MCF 10A (cell line): ENCODE measurements at regions not wholly inside any gene's neighbourhood (a gene's known extent, or its start where the extent isn't known, plus 50 kb on each side); places are given as distances from the start of the nearest gene placed in this dataset.
A peak's percentile ranks its signal among the peaks of the same experiment; 100 is the strongest.

Experiments
- BruUV-seq: library from RNA; stranded (reverse); fragments of 400-500 nt; replicated peaks from 2 replicates; lab custom pipeline; 2021; lab: Mats Ljungman, UMichigan
- CTCF ChIA-PET: fragments of 300-600 bp; sonication (Branson Sonifier 250); formaldehyde crosslinking; extraction: SDS; loops from one replicate; lab custom pipeline; 2021; ENCODE audit warnings: antibody characterized with exemption, inconsistent platforms; lab: Yijun Ruan, JAX
- POLR2A ChIA-PET: fragments of 300-600, 350-650 bp; sonication (Branson Sonifier 250); formaldehyde crosslinking; extraction: SDS; loops from one replicate; lab custom pipeline; 2020; ENCODE audit warnings: antibody characterized with exemption, inconsistent platforms; lab: Yijun Ruan, JAX
- DNase-seq: peaks from one replicate; pipeline ENCODE4 v3.0.0-alpha.2; 2018; ENCODE audit not compliant: unreplicated experiment
- H3K27ac Mint-ChIP-seq: one replicate; pipeline ENCODE4 v1.8.0; 2022; ENCODE audit warnings: mild to moderate bottlenecking, low read depth, mixed read lengths; ENCODE audit not compliant: unreplicated experiment
- H3K27me3 Mint-ChIP-seq: one replicate; pipeline ENCODE4 v1.8.0; 2022; ENCODE audit warnings: mixed read lengths; ENCODE audit not compliant: insufficient read depth, unreplicated experiment
- H3K36me3 Mint-ChIP-seq: one replicate; pipeline ENCODE4 v1.8.0; 2022; ENCODE audit warnings: mild to moderate bottlenecking, moderate library complexity, mixed read lengths; ENCODE audit not compliant: insufficient read depth, unreplicated experiment
- H3K4me1 Mint-ChIP-seq: one replicate; pipeline ENCODE4 v1.8.0; 2022; ENCODE audit warnings: mixed read lengths; ENCODE audit not compliant: insufficient read depth, unreplicated experiment
- H3K4me3 Mint-ChIP-seq: one replicate; pipeline ENCODE4 v1.8.0; 2022; ENCODE audit warnings: mild to moderate bottlenecking, moderate library complexity, mixed read lengths; ENCODE audit not compliant: unreplicated experiment
- H3K9me3 Mint-ChIP-seq: one replicate; pipeline ENCODE4 v1.8.0; 2022; ENCODE audit warnings: mixed read lengths; ENCODE audit not compliant: unreplicated experiment
- CTCF ChIP-seq: fragments of 200-600 bp; IDR thresholded peaks from one replicate; pipeline ENCODE4 v1.8.0; 2022; ENCODE audit warnings: antibody characterized with exemption, mild to moderate bottlenecking; ENCODE audit not compliant: unreplicated experiment
- intact Hi-C: fragments of 100-400 bp; cut with micrococcal nuclease; formaldehyde crosslinking; loops from 2 replicates; pipeline ENCODE4 v1.14.1; 2022

GRCh38 chr10:36448760-36449691, 676.4 kb upstream of the ANKRD30A start:
- intact Hi-C loops: no loop called here
- ChIA-PET POLR2A (interaction anchor here (0.6 to 1.7 kb wide), 4 partner anchors 8 to 1115 kb away, joined by 3 to 10 read pairs (median 3); no protein-coding TSS in a partner anchor), CTCF (interaction anchor here (0.5 to 0.7 kb wide), 3 partner anchors 18 to 1286 kb away, joined by 3 read pairs; no protein-coding TSS in a partner anchor)
- no peak for TF ChIP-seq CTCF
- no TSS peak for BruUV-seq
- Mint-ChIP-seq H3K27me3 (no peaks in the 10 kb centered on the region), H3K36me3 (no peaks in the 10 kb centered on the region), H3K4me1 (peaks cover 18% of the 10 kb centered on the region), H3K27ac (peak overlapping the region; percentile 64), H3K9me3 (no peaks in the 10 kb centered on the region), H3K4me3 (no peak overlapping the region)
- peak; percentile 72 for DNase-seq

- Mint-ChIP-seq H3K9me3 (no peaks in the 10 kb centered on the region), H3K36me3 (no peaks in the 10 kb centered on the region), H3K4me3 (no peak overlapping the region), H3K4me1 (peaks cover 18% of the 10 kb centered on the region), H3K27ac (peak overlapping the region; percentile 48), H3K27me3 (no peaks in the 10 kb centered on the region)
- peak; percentile 55 for DNase-seq
- POLR2A ChIA-PET: no interaction called here
- CTCF ChIA-PET: interaction anchor here (0.7 kb wide), 1 partner anchor 64 kb away, joined by 3 read pairs; no protein-coding TSS in a partner anchor
- BruUV-seq: no TSS peak
- intact Hi-C loops: no loop called here
- TF ChIP-seq CTCF: no peak
Measured at GRCh38 chr10:36446881-36447280, 678.5 kb upstream of the ANKRD30A start.

- Mint-ChIP-seq H3K27ac (peak overlapping the region; percentile 44), H3K4me1 (peaks cover 6% of the 10 kb centered on the region), H3K4me3 (no peak overlapping the region), H3K36me3 (no peaks in the 10 kb centered on the region), H3K27me3 (no peaks in the 10 kb centered on the region), H3K9me3 (no peaks in the 10 kb centered on the region)
- CTCF ChIA-PET: interaction anchor here (0.6 kb wide), 2 partner anchors 49 to 294 kb away, joined by 3 read pairs; no protein-coding TSS in a partner anchor
- intact Hi-C loops: no loop called here
- TF ChIP-seq CTCF: no peak
- no TSS peak for BruUV-seq
- DNase-seq: no peak
- POLR2A ChIA-PET: interaction anchor here (0.6 kb wide), 1 partner anchor 30 kb away, joined by 3 read pairs; no protein-coding TSS in a partner anchor
Measured at GRCh38 chr10:36443233-36443632, 682.2 kb upstream of the ANKRD30A start.

GRCh38 chr10:36441557-36441956, 683.8 kb upstream of the ANKRD30A start:
- Mint-ChIP-seq H3K36me3 (no peaks in the 10 kb centered on the region), H3K27me3 (no peaks in the 10 kb centered on the region), H3K27ac (no peak overlapping the region), H3K4me3 (no peak overlapping the region), H3K9me3 (no peaks in the 10 kb centered on the region), H3K4me1 (peaks cover 3% of the 10 kb centered on the region)
- TF ChIP-seq CTCF: no peak
- POLR2A ChIA-PET: interaction anchor here (0.6 to 1.4 kb wide), 2 partner anchors 20 to 143 kb away, joined by 3 to 4 read pairs; no protein-coding TSS in a partner anchor
- DNase-seq: no peak
- intact Hi-C loops: no loop called here
- CTCF ChIA-PET: interaction anchor here (0.8 kb wide), 1 partner anchor 93 kb away, joined by 4 read pairs; no protein-coding TSS in a partner anchor
- BruUV-seq: no TSS peak
